OCI-LY7 (cell line): ENCODE measurements at regions not wholly inside any gene's neighbourhood (a gene's known extent, or its start where the extent isn't known, plus 50 kb on each side); places are given as distances from the start of the nearest gene placed in this dataset.

Source experiments
- BruUV-seq: library from RNA; stranded (reverse); fragments of 400-500 nt; replicated peaks from 2 replicates; lab custom pipeline; 2021; lab: Mats Ljungman, UMichigan
- CTCF ChIA-PET: fragments of 300-600 bp; sonication (Branson Sonifier 250); formaldehyde crosslinking; loops from one replicate; lab custom pipeline; 2022; ENCODE audit warnings: antibody characterized with exemption; ENCODE audit not compliant: unreplicated experiment; lab: Charles Lee
- POLR2A ChIA-PET: fragments of 300-600 bp; sonication (Branson Sonifier 250); formaldehyde crosslinking; loops from one replicate; lab custom pipeline; 2022; ENCODE audit warnings: antibody characterized with exemption; lab: Charles Lee
- DNase-seq: peaks from one replicate; pipeline ENCODE4 v3.0.0-alpha.2; 2015; ENCODE audit warnings: low spot score
- H2AFZ ChIP-seq: fragments of 200-600 bp; sonication (generic), shearing (Covaris generic); 2 replicates; pipeline ENCODE4 v1.6.1; 2014; ENCODE audit warnings: mild to moderate bottlenecking, antibody characterized with exemption, low read length, moderate library complexity
- H3K27ac ChIP-seq: fragments of 200-600 bp; sonication (generic); 2 replicates; pipeline ENCODE4 v1.5.1; 2014; ENCODE audit warnings: mixed run types, low read depth, mild to moderate bottlenecking, moderate library complexity, low read length, inconsistent platforms; ENCODE audit not compliant: poor library complexity, severe bottlenecking
- H3K36me3 ChIP-seq: fragments of 200-600 bp; sonication (generic); 2 replicates; pipeline ENCODE4 v1.6.1; 2014; ENCODE audit warnings: mild to moderate bottlenecking, antibody characterized with exemption, low read length, moderate library complexity, mixed read lengths; ENCODE audit not compliant: insufficient read depth
- H3K4me1 ChIP-seq: fragments of 200-600 bp; sonication (generic); 2 replicates; pipeline ENCODE4 v1.5.1; 2014; ENCODE audit warnings: mild to moderate bottlenecking, low read length; ENCODE audit not compliant: insufficient read depth, poor library complexity, severe bottlenecking
- H3K4me2 ChIP-seq: fragments of 200-600 bp; sonication (generic); 2 replicates; pipeline ENCODE4 v1.6.1; 2014; ENCODE audit warnings: mild to moderate bottlenecking, low read length
- H3K4me3 ChIP-seq: fragments of 200-600 bp; sonication (generic); 2 replicates; pipeline ENCODE4 v1.5.1; 2014; ENCODE audit warnings: mild to moderate bottlenecking, low read depth, low read length; ENCODE audit not compliant: poor library complexity, severe bottlenecking
- H3K79me2 ChIP-seq: fragments of 200-600 bp; sonication (generic); 2 replicates; pipeline ENCODE4 v1.6.1; 2016; ENCODE audit warnings: low read depth, mild to moderate bottlenecking, low read length, moderate library complexity, mixed read lengths; ENCODE audit not compliant: insufficient read depth
- H3K9me2 ChIP-seq: fragments of 200-600 bp; sonication (generic); 2 replicates; pipeline ENCODE4 v1.6.1; 2016; ENCODE audit warnings: mild to moderate bottlenecking, low read length, mixed read lengths; ENCODE audit not compliant: insufficient read depth
- H3K9me3 ChIP-seq: fragments of 200-600 bp; sonication (generic); 2 replicates; pipeline ENCODE4 v1.6.1; 2014; ENCODE audit warnings: mild to moderate bottlenecking, mixed run types, low read length, mixed read lengths
- H4K20me1 ChIP-seq: fragments of 200-600 bp; sonication (generic); 2 replicates; pipeline ENCODE4 v1.6.1; 2014; ENCODE audit warnings: mild to moderate bottlenecking, antibody characterized with exemption, low read length, moderate library complexity, mixed read lengths; ENCODE audit not compliant: insufficient read depth
- EZH2phosphoT487 ChIP-seq: fragments of 200-600 bp; sonication (generic); IDR thresholded peaks from 2 replicates; pipeline ENCODE4 v1.6.1; 2018; ENCODE audit warnings: low read depth, borderline replicate concordance, mild to moderate bottlenecking, mixed run types, antibody characterized with exemption, low read length, moderate library complexity, mixed read lengths
- intact Hi-C: fragments of 100-400 bp; cut with micrococcal nuclease; formaldehyde crosslinking; loops from one replicate; pipeline ENCODE4 v1.10.0; 2022; ENCODE audit not compliant: unreplicated experiment
- TF ChIP-seq, protein P1 (sequence below): fragments of 200-600 bp; sonication (generic); conservative IDR thresholded peaks from 2 replicates; pipeline ENCODE4 v1.5.1; 2014; ENCODE audit warnings: mild to moderate bottlenecking, antibody characterized with exemption, low read length, moderate library complexity, mixed read lengths

DNA sequence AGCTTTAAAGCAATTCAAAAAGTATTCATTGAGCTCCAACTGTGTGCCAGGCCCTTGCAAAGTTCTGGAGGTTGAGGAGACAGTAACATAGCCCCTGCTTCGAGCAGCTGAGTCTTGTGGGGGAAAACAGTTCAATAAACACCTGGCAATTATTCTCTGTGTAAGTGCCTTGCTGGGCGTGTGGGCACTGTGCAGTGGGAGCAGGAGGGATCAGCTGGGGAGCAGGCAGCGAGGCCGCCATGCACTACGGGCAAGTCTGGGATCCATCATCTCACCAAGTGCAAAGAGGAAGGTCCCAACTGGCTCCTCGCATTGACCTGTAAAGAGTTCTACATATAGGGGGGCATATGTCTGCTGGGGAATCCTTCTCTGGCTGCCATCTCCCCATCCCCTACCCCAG is 342.2 kb upstream of the HS6ST1 start:
- Histone ChIP-seq H3K79me2 (no peaks in the 10 kb centered on the region), H2AFZ (no peak overlapping the region), H3K4me2 (no peak overlapping the region), H3K9me2 (peaks cover 3% of the 10 kb centered on the region; the same call in 1 of the 2 replicates), H4K20me1 (no peaks in the 10 kb centered on the region), H3K27ac (no peak overlapping the region), H3K9me3 (no peaks in the 10 kb centered on the region; the same call in 1 of the 2 replicates), H3K4me1 (no peaks in the 10 kb centered on the region), H3K36me3 (no peaks in the 10 kb centered on the region), H3K4me3 (no peak overlapping the region)
- intact Hi-C loops: no loop called here
- TF ChIP-seq EZH2phosphoT487: no peak
- TF ChIP-seq, protein P1, sequence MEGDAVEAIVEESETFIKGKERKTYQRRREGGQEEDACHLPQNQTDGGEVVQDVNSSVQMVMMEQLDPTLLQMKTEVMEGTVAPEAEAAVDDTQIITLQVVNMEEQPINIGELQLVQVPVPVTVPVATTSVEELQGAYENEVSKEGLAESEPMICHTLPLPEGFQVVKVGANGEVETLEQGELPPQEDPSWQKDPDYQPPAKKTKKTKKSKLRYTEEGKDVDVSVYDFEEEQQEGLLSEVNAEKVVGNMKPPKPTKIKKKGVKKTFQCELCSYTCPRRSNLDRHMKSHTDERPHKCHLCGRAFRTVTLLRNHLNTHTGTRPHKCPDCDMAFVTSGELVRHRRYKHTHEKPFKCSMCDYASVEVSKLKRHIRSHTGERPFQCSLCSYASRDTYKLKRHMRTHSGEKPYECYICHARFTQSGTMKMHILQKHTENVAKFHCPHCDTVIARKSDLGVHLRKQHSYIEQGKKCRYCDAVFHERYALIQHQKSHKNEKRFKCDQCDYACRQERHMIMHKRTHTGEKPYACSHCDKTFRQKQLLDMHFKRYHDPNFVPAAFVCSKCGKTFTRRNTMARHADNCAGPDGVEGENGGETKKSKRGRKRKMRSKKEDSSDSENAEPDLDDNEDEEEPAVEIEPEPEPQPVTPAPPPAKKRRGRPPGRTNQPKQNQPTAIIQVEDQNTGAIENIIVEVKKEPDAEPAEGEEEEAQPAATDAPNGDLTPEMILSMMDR: no peak
- CTCF ChIA-PET: no interaction called here
- no peak for DNase-seq
- no TSS peak for BruUV-seq
- POLR2A ChIA-PET: no interaction called here

DNA sequence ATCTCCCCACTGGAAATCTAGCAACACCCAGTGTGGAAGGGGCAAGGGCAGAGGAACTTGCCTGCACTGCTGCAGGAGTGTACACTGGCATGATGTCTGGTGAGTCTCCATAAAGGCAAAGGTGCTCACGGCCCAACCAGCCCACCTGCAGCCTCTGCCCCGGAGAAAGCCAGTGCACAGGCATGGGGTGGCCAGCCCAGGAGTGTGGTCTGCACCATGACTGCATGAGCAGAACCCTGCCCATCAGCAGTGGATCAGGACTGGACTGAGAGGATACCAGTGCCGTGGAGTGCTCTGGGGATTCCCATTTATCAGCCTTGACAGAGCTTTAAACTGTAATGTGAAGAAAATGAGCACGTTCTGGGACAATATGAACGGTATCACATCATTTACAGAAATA is 342.6 kb upstream of the HS6ST1 start:
- BruUV-seq: no TSS peak
- no peak overlapping the region for H3K4me2 ChIP-seq
- CTCF ChIA-PET: no interaction called here
- no peaks in the 10 kb centered on the region for H3K36me3 ChIP-seq
- H3K9me2 ChIP-seq: peaks cover 3% of the 10 kb centered on the region; the same call in 1 of the 2 replicates
- DNase-seq: no peak
- POLR2A ChIA-PET: interaction anchor here (0.6 kb wide), 1 partner anchor 28 kb away, joined by 3 read pairs; no protein-coding TSS in a partner anchor
- H3K9me3 ChIP-seq: no peaks in the 10 kb centered on the region; the same call in 1 of the 2 replicates
- no peaks in the 10 kb centered on the region for H3K4me1 ChIP-seq
- no peak for TF ChIP-seq EZH2phosphoT487
- TF ChIP-seq, protein P1: no peak
- intact Hi-C loops: no loop called here
- H3K4me3 ChIP-seq: no peak overlapping the region
- H2AFZ ChIP-seq: no peak overlapping the region
- no peak overlapping the region for H3K27ac ChIP-seq
- no peaks in the 10 kb centered on the region for H3K79me2 ChIP-seq
- H4K20me1 ChIP-seq: no peaks in the 10 kb centered on the region

DNA sequence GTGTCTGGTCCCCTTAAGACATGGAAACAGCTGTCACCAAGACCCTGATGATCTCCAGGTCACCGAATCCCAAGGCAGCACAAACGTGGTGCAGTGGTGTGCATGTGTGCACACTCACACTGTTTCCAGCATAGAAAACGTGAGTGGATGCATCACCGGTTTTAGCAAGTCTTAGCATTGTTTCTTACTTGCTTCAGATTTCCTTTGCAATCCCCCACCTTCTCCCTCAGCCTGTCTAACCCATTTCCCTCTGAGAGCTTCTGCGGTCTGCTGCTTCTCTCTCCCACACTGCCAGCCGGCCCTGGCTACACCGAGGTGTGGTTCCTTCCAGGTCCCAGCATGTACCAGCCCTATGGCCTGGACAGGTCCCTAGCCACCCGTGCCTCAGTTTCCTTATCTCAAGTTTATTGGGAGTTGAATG is 343.4 kb upstream of the HS6ST1 start:
- BruUV-seq: no TSS peak
- Histone ChIP-seq H4K20me1 (no peaks in the 10 kb centered on the region), H2AFZ (no peak overlapping the region), H3K4me3 (no peak overlapping the region), H3K9me3 (no peaks in the 10 kb centered on the region; the same call in 1 of the 2 replicates), H3K9me2 (peaks cover 3% of the 10 kb centered on the region; the same call in 1 of the 2 replicates), H3K27ac (no peak overlapping the region), H3K79me2 (no peaks in the 10 kb centered on the region), H3K36me3 (no peaks in the 10 kb centered on the region), H3K4me1 (no peaks in the 10 kb centered on the region), H3K4me2 (no peak overlapping the region)
- POLR2A ChIA-PET: interaction anchor here (0.6 kb wide), 1 partner anchor 29 kb away, joined by 3 read pairs; no protein-coding TSS in a partner anchor
- no peak for TF ChIP-seq EZH2phosphoT487
- TF ChIP-seq, protein P1: no peak
- no peak for DNase-seq
- intact Hi-C loops: no loop called here
- CTCF ChIA-PET: no interaction called here
